GM12874 (cell line): ENCODE measurements at regions not wholly inside any gene's neighbourhood (a gene's known extent, or its start where the extent isn't known, plus 50 kb on each side); places are given as distances from the start of the nearest gene placed in this dataset.

ENCODE experiments used
- CTCF ChIP-seq: IDR thresholded peaks from 2 replicates; pipeline ENCODE4 v1.5.1; 2011; ENCODE audit warnings: low read depth, mild to moderate bottlenecking, control low read depth, low read length, moderate library complexity; ENCODE audit not compliant: insufficient read depth

GRCh38 chr2:208669394-208669793, 262.8 kb downstream of the PTH2R start:
- TF ChIP-seq CTCF = no peak

- no peak for TF ChIP-seq CTCF
Measured at GRCh38 chr2:208671284-208671683, 264.7 kb downstream of the PTH2R start.

- no peak for TF ChIP-seq CTCF
Measured at GRCh38 chr2:208671886-208672680, 265.5 kb downstream of the PTH2R start.

- no peak for TF ChIP-seq CTCF
Measured at GRCh38 chr2:208673631-208674030, 267.0 kb downstream of the PTH2R start.

DNA sequence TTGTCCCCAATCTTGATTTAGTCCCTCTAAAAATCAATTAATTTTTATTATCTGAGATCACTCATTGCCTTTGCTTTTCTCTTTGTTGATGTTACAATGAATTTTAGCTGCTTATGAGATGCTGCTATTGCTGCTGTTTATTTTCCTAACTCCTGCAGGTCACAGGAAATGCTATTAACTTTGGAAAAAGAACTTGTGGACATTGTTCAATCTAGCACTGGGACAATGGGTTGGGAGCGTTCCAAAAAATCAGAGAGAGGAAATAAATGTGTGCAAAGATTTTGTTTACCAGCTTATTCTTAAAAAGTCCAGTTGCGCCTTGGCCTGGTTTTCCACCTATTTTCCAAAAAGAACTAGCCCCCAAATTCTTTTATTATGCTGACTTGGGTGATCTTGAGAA, 268.3 kb downstream of the PTH2R start:
- TF ChIP-seq CTCF = no peak

- TF ChIP-seq CTCF = no peak
Measured at GRCh38 chr2:208686665-208687064, 280.1 kb downstream of the PTH2R start.

GRCh38 chr2:208698114-208698513, 291.5 kb downstream of the PTH2R start:
- TF ChIP-seq CTCF = no peak
